ENCODE measurements at regions not wholly inside any gene's neighbourhood (a gene's known extent, or its start where the extent isn't known, plus 50 kb on each side); places are given as distances from the start of the nearest gene placed in this dataset.

DNA sequence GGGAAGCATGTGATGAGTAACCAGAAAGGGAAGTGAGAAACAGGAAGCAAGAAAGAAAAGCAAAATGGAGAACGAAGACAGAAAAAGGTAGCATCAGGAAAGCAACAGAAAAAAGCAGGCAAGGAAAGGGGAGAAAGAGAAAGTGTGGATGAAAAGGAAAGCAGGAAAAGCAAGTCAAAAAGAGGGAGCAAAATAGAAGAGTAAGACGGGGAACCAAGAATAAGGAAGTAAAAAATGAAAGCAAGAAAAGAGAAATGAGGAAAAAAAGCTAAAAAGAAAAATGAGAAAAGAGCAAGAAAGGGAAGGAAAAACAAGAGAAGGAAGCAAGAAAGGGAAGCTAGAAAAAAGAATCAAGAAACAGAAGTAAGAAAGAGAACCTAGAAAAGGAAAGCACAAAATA is 242.3 kb upstream of the NCKAP5 start:
- TF ChIP-seq, protein P1, sequence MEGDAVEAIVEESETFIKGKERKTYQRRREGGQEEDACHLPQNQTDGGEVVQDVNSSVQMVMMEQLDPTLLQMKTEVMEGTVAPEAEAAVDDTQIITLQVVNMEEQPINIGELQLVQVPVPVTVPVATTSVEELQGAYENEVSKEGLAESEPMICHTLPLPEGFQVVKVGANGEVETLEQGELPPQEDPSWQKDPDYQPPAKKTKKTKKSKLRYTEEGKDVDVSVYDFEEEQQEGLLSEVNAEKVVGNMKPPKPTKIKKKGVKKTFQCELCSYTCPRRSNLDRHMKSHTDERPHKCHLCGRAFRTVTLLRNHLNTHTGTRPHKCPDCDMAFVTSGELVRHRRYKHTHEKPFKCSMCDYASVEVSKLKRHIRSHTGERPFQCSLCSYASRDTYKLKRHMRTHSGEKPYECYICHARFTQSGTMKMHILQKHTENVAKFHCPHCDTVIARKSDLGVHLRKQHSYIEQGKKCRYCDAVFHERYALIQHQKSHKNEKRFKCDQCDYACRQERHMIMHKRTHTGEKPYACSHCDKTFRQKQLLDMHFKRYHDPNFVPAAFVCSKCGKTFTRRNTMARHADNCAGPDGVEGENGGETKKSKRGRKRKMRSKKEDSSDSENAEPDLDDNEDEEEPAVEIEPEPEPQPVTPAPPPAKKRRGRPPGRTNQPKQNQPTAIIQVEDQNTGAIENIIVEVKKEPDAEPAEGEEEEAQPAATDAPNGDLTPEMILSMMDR (conservative IDR thresholded peaks at IDR 0.05; ENCODE audit: low read depth, low read length) = no peak
- TF ChIP-seq RFX5 (IDR thresholded peaks at IDR 0.05; ENCODE audit: low read depth, low read length) = no peak
